ENCODE measurements at regions not wholly inside any gene's neighbourhood (a gene's known extent, or its start where the extent isn't known, plus 50 kb on each side); places are given as distances from the start of the nearest gene placed in this dataset.
"Not testable (repeated sequence)": the region's sequence is repeated elsewhere in the genome, so short reads cannot be mapped to it uniquely, and the experiment has no call there.

DNA sequence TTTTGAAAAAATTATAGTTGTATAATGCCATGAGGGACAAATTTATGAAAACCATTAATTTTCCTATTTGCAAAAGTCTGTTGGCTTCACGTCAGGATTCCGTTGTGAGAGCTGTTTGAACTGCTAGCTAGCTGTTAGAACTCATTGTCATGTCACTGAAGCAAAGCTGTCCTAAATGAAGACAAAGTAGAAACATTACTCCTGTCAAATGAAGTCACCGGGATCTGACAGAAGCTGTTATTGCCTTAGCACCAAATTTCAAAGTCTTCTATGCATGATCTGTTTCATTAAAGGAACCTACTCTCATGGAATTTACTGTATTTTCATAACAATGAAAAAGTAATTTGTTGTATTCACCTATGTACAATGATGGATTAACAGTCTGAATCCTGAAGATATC, 479.8 kb downstream of the PLOD2 start:
- DNase-seq, result no peak

DNA sequence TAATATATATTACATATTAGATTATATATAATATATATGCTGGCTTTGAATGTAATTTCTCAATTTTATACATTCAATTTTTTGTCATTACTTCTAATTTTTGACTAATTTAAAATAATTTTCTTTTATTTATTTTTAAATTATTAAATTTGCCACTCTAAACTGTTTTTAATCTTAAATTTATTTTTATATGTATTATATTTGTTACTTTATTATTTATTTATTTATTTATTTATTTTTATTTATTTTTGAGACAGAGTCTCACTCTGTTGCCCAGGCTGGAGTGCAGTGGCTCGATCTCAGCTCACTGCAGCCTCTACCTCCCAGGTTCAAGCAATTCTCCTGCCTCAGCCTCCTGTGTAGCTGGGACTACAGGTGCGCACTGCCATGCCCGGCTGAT, 473.0 kb downstream of the PLOD2 start:
- not testable (repeated sequence) for DNase-seq

DNA sequence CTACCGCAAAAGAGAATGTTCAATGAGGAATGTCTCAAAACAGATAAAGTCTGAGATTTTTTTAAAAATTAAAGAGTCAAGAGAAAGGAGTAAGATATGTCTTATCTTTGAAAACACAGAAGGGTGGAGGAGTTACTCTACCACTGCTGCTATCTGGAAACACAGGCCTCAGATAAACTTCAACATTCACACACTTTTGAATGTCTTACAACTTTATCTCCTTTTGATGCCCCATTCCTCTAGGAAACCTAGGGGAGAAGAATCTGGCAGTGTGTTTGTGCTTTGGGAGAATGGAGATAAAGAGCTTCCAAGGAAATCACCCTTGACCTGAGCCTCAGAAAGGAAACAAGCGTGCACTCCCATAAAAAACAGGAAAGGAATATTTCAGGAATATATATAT, 468.2 kb downstream of the PLOD2 start:
- no peak for DNase-seq

DNA sequence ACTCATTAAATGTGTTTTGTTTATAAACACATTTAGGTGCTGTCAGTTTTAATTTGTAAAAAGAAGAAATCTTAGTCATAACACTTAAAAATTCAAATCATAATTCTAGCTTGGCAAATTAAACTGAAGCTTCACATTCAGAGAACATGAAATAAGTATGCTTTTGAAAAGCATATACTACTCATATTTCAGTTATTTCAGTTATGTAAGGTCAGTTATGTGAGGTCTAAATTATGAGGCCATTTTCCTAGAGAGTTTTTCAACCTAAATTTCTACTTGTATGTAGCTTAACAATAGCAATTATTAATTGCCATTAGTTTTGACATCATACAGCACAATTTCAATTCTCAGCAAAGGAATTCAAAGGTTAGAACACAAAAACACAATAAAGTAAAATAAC, 465.0 kb downstream of the PLOD2 start:
- no peak for DNase-seq

DNA sequence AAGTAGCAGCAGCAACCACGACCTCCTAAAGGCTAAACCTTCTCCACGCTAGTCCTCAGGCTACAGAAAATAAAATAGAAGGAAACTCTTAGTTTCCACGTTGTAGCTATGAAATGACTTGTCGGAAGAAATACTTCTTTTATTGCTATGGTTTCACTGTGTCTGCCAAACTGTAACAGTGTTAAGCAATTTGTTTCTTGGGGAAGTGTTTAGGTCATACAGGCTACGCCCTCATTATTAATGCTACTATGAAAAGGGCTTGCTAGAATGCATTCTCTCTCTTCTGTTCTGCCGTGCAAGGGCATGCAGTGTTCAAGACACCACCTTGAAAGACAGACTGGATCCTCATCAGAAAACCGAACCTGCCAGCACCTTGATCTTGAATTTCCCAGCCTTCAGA, 462.7 kb downstream of the PLOD2 start:
- no peak for DNase-seq

DNA sequence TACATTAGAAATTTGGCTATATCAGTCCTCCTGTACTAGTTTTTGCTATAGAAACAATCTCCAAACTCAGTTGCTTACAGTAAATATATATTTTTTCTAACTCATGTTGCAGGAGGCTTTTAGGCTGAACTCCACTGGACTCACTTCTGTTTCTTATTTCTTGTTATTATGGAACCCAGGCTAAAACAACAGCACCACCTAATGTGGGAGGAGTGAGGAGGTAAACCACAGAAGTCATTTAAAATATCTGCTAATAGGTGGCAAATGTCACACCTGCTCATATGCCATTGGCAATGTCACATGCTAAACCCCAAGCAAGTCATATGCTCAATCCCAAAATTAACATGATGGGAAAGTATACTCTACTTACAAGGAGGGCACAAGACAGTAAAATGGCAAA, 462.2 kb downstream of the PLOD2 start:
- DNase-seq, result no peak

DNA sequence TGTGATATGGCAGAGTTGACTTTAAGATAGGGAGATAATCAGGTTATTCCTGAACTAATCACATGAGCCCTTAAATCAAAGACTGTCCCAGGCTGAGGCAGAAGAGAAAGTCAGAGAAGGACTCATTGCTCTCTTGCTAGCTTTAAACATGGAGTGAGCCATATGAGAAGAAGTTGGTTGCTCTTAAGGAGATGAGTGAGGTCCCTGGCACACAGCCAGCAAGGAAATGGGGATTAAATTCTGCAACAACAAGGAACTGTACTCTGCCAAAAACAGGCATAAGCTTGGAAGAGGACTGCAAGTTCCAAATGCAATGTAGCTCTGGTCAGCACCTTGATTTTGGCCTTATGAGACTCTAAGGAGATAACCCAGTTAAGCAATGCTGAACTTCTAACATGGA, 457.0 kb downstream of the PLOD2 start:
- no peak for DNase-seq

DNA sequence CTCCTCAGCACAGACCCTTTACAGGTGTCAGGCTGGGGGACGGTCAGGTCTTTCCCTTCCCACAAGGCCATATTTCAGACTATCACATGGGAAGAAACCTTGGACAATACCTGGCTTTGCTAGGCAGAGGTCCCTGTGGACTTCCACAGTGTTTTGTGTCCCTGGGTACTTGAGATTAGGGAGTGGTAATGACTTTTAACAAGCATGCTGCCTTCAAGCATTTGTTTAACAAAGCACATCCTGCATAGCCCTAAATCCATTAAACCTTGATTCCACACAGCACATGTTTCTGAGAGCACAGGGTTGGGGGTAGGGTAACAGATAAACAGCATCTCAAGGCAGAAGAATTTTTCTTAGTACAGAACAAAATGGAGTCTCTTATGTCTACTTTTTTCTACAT, 451.2 kb downstream of the PLOD2 start:
- DNase-seq, result not testable (repeated sequence)

DNA sequence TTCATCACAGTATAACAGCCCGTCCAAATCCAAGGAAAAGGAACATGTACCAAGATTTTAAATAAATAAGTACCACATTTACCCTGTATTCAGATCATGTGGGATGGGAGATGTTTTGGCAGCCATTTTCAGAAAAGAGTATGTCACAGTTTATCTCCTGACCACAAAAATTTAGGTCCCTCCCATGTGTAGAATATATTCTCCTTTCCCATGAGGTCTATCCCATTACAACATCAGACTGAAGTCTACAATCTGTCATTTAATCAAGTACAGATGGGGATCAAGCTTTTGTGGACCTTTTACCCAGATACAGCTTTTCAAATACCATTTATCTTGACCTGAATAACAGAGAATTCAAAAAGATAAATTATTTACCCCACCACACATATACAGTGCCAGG, 444.5 kb downstream of the PLOD2 start:
- DNase-seq, result no peak

DNA sequence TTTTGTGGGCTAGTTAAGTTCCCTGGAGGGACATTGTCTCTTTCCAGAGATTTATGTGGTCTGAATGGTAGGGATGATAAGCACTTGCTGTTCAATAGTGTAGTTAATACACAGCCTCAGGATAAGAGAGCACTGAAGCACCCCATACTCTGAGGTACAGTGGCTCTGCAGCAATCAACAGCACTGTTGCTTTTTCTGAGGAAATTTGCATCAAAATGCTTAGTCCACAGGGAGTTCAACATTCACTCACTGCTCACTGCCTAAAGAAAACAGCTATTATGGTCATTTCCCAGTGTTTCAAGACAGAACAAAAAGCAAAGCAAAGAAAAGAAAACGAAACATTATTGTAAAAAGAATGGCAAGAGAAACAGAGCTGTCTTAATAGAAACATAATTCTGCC, 441.9 kb downstream of the PLOD2 start:
- no peak for DNase-seq

DNA sequence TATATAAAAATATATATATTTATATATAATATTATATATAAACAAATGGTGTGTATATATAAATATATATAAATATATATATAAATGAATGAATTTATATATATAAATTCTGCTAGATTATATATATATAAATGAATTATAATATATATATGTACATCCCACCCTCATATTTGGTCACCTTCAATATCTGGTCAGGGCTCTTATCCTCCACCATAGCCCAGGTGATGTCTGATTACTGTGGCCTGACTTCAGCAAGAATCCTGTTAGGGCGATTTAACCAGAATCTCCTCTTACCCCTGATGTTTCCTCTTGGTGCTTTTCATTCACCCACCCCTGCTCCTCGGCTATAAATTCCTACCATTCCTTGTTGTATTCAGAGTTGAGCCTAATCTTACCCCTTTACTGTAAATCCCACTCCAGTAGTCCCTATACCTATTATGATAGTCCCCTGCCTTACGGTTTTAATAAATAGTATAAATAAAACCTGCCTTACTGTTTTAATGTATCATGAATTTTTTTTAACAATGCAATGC, 439.6 kb downstream of the PLOD2 start:
- DNase-seq, result no peak

DNA sequence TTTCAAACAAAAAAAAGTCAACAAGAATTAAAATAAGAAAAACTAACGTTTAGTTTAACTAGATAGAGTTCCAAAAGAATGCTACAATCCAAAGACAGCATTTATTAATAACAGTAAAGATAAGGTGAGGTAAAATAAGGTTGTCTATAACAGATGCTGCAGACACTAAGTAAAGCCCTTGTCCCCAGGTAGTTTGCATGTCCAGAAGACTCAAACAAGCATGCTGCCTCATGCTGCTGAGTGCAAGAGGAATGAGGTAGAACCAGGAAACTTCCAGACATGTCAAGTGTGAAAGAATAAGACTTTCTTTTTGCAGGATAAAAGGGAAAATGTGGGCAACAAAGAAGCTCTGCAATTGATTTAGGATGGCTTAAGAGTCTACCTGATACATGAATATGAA, 439.2 kb downstream of the PLOD2 start:
- DNase-seq, result no peak

DNA sequence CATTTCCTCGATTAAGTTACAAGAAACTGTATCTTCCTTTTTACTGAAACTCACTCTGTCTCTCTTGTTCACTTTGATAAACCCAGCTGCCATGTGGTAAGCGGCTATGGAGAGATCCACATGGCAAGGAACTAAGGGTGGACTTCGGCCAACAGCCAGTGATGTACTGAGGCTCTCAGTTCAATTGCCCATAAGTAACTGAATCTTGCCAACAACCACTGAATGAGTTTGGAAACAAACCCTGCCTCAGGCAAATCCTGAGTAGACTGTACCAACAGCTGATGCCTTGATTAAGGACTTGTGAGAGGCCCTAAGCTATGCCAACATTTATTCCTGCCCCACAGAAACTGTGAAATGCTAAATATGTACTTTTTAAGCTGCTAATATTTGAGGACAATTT, 433.5 kb downstream of the PLOD2 start:
- no peak for DNase-seq

DNA sequence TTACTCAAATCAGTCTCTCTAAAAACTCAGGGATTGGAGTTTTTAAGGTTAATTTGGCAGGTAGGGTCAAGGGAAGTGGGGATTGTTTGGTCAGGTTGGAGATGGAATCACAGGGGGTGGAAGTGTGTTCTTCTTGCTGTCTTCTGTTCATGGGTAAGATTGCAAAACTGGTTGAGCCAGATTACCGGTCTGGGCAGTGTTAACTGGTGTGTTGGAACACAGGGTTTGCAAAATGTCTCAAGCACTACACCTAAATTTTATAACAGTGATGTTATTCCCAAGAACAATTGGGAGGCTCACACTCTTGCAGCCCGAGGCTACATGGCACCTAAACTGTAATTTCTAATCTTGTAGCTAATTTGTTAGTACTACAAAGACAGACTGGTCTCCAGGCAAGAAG, 425.4 kb downstream of the PLOD2 start:
- DNase-seq, result no peak

DNA sequence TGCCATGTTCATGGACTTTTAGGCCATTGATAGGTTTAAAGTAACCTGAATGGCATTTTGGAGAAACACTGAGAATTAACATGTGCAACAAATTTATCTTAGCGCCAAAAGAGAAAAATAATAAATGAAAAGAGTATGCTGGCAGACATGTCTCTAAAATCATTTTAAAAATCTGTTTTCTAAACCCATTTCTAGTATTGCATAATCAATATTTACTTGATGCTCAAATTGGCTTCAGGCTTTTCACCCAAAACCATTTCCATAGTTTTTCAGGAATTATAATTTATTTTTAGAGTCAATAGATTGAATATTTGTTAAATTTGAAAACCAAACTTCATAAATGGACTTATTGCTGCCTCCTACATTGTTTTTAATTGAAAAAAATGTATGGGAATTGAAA, 423.0 kb downstream of the PLOD2 start:
- DNase-seq, result no peak

DNA sequence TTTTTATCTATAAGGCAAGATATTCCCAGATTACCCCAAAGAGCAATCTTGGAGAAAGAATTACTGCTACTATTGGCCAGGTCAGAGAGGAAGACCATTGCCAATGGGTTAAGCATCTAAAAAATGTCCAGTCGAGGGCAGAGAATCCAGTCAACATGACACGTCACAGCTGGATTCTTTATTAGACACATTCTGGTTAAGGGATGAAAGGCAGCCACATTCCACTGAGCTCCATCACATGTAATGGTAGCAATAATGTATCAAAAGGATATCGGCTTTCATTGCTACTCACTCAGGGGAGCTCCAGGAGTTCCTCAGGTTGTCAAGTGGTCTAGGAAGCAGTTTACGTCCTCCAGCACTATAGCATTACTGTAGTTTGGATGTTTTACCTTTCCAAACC, 421.1 kb downstream of the PLOD2 start:
- DNase-seq, result no peak

DNA sequence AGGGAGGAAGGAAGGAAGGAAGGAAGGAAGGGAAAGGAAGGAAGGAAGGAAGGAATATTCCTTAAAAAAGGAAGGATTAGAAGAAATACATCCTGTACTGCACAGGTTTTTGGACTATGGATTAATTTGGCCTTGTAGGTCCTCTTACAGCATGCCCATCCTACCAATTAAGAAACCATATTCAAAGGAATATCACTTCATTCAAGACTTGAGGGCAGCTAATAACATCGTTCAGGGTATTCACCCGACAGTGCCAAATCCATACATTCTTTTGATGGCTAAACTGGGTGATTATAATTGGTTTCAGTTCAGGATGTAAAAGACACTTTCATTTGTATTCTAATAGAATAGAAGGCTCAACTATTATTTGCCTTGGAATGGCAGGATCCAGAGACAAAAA, 410.3 kb downstream of the PLOD2 start:
- DNase-seq, result no peak

DNA sequence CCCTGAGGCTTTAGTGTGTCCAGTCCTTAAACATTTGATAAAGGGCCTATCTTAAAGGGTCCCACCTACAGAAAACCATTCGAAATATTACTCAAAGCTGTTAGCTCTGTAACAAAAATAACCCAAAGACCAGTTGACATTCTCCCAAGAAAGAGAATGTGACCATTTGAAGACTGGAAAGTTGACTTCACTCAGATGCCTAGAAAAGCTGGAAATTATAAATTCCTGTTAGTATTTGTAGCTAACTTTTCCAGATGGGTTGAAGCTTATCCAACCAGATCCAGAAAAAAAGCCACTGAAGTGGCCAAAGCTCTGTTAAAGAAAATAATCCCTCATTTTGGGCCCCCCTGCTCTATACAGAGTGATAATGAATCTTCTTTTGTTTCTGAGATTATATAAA, 408.4 kb downstream of the PLOD2 start:
- no peak for DNase-seq

DNA sequence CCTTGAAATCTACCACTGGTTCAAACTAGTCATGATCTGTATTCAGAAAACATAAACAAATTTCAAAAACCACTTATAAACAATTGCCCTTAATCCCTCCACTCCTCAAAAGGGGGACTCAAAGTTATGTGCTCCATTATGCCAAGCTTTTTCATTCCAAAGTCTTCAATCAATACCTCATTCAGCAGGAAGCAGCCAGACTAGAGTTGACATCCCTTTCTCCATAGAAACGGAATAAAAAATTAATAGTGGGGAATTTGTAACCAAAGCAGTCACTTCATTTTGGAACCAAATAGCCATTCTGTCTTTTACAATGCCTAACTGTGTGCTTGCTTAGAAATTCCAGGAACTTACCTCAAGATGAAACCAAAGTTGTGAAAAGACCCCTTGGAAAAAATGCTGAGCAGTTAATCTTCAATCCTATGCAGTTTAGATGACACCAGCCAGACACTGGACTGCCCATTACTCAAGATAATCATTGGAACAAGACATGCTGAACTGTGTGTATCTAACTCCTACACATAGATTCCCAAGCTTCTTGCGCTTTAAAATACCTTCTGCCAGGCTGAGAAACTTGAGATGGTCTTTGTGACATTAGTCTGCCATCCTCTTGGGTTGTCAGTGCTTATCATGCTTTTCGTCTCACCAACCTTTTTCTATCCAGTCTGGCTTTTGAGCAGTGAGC, 406.2 kb downstream of the PLOD2 start:
- no peak for DNase-seq

DNA sequence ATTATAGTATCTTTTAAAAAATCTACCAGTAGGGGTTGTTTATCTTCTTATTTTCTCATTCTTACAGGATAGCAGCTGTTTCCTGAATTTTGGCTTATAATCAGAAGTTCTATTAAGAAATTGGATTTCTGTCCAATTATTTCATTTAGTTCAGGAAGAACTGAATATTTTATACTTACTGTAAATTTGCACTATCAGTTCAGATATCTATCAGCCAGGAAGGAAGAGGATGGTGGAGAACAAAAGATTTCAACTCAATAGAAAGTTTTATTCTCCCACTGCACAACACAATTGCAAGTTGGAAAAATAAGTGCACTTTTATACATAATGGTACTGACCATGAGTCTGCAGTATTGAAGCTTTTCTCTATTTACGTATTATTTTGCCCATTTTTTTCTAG, 400.9 kb downstream of the PLOD2 start:
- DNase-seq, result no peak

DNA sequence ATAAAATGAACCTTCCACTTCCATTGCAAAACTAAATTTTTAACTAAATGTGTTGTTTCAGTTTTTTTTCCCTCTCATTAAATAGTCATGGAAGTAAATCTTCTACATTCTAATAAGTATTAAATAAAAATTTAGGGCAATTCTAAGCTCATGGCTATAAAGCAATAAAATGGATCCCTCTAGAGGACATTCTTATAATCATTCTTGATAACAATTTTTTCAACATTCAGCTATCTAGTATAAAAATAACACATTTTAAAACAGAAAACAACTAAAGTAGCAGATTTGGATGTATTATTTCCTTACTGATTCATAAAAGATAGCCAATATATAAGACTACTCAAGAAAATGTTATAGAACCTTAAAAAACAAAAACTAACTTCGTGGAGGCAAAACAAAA, 393.1 kb downstream of the PLOD2 start:
- no peak for DNase-seq

DNA sequence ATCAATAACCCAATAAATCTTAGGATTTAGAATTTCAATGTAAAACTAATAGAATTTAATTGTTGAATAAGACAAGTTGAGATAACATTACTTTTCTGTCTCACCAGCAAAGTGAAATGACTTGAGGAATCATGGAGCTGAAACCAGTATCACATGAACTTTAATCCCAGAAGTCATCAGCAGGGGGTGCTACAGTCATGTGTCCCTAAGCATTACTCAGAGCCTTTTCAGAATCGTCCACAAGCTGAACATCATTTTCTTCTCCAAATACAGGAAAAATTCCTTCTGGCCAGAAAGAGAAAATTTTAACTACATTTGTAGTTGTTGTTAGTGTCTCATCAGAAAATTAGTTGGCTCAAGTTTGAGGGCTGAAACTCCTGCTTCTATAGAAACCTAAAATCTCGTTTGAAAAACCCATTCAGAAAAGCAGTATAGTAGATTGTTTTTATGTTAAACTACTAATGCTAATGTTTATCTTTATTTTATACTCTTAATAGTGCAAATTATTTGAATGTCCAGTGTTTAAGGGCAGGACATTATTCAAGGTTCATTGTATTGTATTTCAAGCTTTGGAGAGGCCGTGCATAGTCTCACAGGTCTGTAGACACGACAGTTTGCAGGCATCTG, 384.1 kb downstream of the PLOD2 start:
- DNase-seq, result peak; percentile 22

DNA sequence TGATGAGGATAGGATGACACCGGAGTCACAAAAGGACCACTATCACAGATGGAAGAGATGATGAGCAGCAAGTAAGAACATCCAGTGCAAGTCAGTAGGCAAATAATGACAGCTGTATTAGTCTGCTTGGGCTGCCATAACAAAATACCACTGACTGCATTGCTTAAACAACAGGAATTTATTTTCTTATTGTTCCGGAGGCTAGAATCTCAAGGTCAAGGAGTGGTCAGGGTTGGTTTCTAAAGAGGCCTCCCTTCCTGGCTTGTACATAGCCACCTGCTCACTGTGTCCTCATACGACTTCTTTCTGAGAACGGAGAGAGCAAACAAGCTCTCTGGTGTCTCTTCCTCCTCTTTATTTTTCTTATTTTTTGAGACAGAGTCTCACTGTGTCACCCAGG, 380.7 kb downstream of the PLOD2 start:
- no peak for DNase-seq

DNA sequence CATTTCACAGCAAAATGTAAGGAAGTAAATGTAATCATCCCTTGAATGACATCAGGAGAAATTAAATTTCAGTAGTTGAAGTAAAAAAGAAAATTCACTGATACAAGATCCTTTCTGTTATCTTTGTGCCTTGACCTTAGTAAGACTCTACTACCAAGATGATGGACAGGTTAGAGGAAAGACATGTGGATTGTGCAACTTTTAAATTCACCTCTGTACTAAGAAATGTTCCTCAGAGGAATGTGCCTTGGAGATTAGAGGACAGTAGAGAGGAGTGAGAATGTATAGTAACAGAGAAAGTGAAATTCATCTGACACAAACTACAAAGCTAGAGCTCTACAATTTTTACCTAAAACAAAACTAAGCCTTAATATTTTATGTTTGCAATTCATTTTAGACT, 375.3 kb downstream of the PLOD2 start:
- DNase-seq, result no peak

DNA sequence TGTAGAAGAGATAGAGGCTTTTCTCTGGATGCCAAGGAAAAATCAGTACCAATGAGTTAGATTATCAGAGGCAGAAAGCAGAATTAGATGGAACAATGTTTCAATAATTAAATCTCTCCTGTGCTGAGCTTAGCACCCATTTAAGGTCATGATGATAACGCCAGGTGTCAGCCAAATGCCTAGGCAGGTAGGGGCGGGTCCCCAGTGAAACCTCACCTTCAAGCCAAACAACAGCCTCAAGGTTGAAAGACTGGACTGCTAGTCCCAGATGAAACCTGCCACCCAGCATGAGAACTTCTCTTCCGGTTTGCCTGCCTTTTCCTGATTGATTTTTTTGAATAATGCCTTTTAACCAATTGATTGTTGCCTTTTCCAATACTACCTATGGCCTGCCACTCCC, 363.0 kb downstream of the PLOD2 start:
- no peak for DNase-seq

All from activated CD4-positive, alpha-beta T cell treated with anti-CD3 and anti-CD28 coated beads, Interleukin-10, Interleukin-2, amounts not matched to agents 100 ng/mL and 50 ng/mL, durations not matched to agents 16 hours and 8 hours (primary cell).